Skeletal muscle tissue (tissue), 3 donors: ENCODE measurements at regions not wholly inside any gene's neighbourhood (a gene's known extent, or its start where the extent isn't known, plus 50 kb on each side); places are given as distances from the start of the nearest gene placed in this dataset.

Source experiments
- H3K27ac ChIP-seq: one replicate; pipeline ENCODE4 v1.7.0; 2013; ENCODE audit warnings: mild to moderate bottlenecking, low read depth, low read length, inconsistent platforms
- H3K27me3 ChIP-seq, 3 donors: one replicate each; pipeline ENCODE4 v1.7.0; 2013; ENCODE audit warnings: low read length in 3 of 3; ENCODE audit not compliant: control insufficient read depth in 3 of 3, insufficient read depth in 3 of 3
- H3K36me3 ChIP-seq, 3 donors: one replicate each; pipeline ENCODE4 v1.7.0; 2013; ENCODE audit warnings: low read length in 3 of 3; ENCODE audit not compliant: control insufficient read depth in 3 of 3, insufficient read depth in 3 of 3
- H3K4me1 ChIP-seq, 3 donors: one replicate each; pipeline ENCODE4 v1.7.0; 2013; ENCODE audit warnings: low read length in 3 of 3, mild to moderate bottlenecking in 3 of 3; ENCODE audit not compliant: control insufficient read depth in 3 of 3, insufficient read depth in 3 of 3
- H3K4me3 ChIP-seq, 3 donors: one replicate each; pipeline ENCODE4 v1.7.0; 2013; ENCODE audit warnings: low read length in 3 of 3
- H3K9ac ChIP-seq, 3 donors: one replicate each; pipeline ENCODE4 v1.7.0; 2013; ENCODE audit warnings: low read length in 3 of 3, mild to moderate bottlenecking in 3 of 3, moderate library complexity in 2 of 3, low read depth in 1 of 3
- H3K9me3 ChIP-seq, 3 donors: one replicate each; pipeline ENCODE4 v1.7.0; 2013; ENCODE audit warnings: low read length in 3 of 3; ENCODE audit not compliant: control insufficient read depth in 3 of 3
- donor health status: Osteomylitis.

- H3K27me3 ChIP-seq = peaks cover 0 to 4% (median 0%) of the 10 kb centered on the region in 3 donors
- no peaks in the 10 kb centered on the region for H3K9me3 ChIP-seq
- H3K9ac ChIP-seq = no peak overlapping the region
- H3K4me1 ChIP-seq = peaks cover 0 to 4% (median 3%) of the 10 kb centered on the region in 3 donors
- H3K4me3 ChIP-seq = no peak overlapping the region
- no peaks in the 10 kb centered on the region for H3K36me3 ChIP-seq
- H3K27ac ChIP-seq = no peak overlapping the region
Measured at GRCh38 chr14:78090864-78091263, 79.3 kb upstream of the NRXN3 start.

DNA sequence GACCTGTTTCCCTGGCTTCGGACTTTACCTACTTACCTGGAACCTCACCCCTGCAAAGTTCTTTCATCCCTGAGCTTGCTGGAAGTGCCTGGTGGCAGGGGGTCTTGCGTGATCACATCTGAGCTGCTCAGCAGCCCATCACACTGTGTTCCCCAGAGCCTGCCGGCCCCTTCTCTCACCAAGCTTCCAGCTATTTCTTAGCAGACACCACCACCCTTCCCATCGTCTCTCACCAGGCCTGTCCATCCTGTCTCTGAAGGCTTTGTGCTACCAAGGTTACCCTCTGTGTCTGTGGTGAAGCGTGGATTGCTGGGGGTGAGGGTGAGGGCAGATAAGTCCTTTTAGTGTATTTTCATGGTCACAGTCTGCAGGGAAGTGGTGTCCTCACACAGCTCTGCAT lies 78.8 kb upstream of the NRXN3 start:
- H3K9me3 ChIP-seq = no peaks in the 10 kb centered on the region
- H3K27ac ChIP-seq = no peak overlapping the region
- peaks cover 0 to 4% (median 0%) of the 10 kb centered on the region in 3 donors for H3K27me3 ChIP-seq
- H3K4me1 ChIP-seq = peaks cover 0 to 4% (median 3%) of the 10 kb centered on the region in 3 donors
- no peak overlapping the region for H3K4me3 ChIP-seq
- no peak overlapping the region for H3K9ac ChIP-seq
- no peaks in the 10 kb centered on the region for H3K36me3 ChIP-seq

- no peak overlapping the region for H3K9ac ChIP-seq
- H3K27ac ChIP-seq = no peak overlapping the region
- H3K27me3 ChIP-seq = peaks cover 0 to 4% (median 0%) of the 10 kb centered on the region in 3 donors
- H3K4me3 ChIP-seq = no peak overlapping the region
- no peaks in the 10 kb centered on the region for H3K9me3 ChIP-seq
- H3K4me1 ChIP-seq = peaks cover 0 to 4% (median 3%) of the 10 kb centered on the region in 3 donors
- no peaks in the 10 kb centered on the region for H3K36me3 ChIP-seq
Measured at GRCh38 chr14:78092040-78092439, 78.1 kb upstream of the NRXN3 start.

DNA sequence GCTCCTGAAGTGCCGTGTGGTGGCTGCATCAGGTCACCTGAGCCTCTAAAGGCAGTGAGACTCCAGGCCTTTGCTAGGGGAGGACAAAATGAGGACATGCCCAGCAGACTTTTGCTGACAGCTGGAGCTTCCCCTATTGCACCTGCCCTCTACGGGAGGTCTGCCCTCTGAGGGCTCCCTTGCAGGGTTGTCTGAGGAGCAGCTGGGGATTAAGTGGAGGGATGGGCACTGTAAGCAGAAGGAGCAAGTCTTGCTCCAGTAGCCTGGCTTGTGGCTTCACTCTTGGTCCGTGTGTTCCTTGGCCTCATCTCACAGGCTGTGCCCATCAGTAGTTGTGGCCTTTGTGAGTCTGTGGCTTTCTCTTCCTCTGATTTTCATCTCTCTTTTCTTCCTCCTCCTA lies 66.9 kb upstream of the NRXN3 start:
- H3K27me3 ChIP-seq = peaks cover 0 to 5% (median 0%) of the 10 kb centered on the region in 3 donors
- no peak overlapping the region for H3K27ac ChIP-seq

DNA sequence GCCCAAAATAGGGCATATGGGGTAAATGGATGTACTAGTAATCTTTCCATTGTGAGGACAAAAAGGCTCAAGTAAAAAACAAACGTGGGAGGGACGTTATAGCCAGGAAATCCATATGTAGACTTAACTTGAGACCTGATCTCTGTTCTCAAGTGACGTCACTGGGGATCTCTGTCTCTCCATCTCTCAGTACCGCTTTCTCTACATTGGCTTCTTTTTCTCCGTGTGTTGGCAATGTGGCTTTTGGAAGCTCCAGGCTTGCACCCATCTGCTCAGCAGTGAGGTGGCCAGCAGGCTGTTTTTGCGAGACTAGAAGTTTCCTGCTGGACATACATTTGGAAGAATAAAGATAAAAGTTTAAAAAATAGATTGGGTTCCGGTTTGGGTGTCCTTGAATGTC lies 66.0 kb upstream of the NRXN3 start:
- Histone ChIP-seq H3K4me1 (no peaks in the 10 kb centered on the region), H3K27me3 (peaks cover 0 to 5% (median 0%) of the 10 kb centered on the region in 3 donors), H3K9ac (no peak overlapping the region), H3K27ac (no peak overlapping the region), H3K9me3 (no peaks in the 10 kb centered on the region), H3K4me3 (no peak overlapping the region), H3K36me3 (no peaks in the 10 kb centered on the region)

More for the DNA sequence above, 66.9 kb upstream of the NRXN3 start:
- Histone ChIP-seq H3K4me3 (no peak overlapping the region), H3K9ac (no peak overlapping the region), H3K9me3 (no peaks in the 10 kb centered on the region), H3K36me3 (no peaks in the 10 kb centered on the region), H3K4me1 (no peaks in the 10 kb centered on the region)

GRCh38 chr14:78104655-78105054 lies 65.5 kb upstream of the NRXN3 start:
- Histone ChIP-seq H3K27ac (no peak overlapping the region), H3K27me3 (peaks cover 0 to 5% (median 0%) of the 10 kb centered on the region in 3 donors), H3K4me1 (no peaks in the 10 kb centered on the region), H3K36me3 (no peaks in the 10 kb centered on the region), H3K9ac (no peak overlapping the region), H3K9me3 (no peaks in the 10 kb centered on the region), H3K4me3 (no peak overlapping the region)

GRCh38 chr14:78106381-78106780 lies 63.8 kb upstream of the NRXN3 start:
- Histone ChIP-seq H3K4me3 (no peak overlapping the region), H3K36me3 (no peaks in the 10 kb centered on the region), H3K27ac (no peak overlapping the region), H3K27me3 (peaks cover 0 to 5% (median 0%) of the 10 kb centered on the region in 3 donors), H3K9ac (no peak overlapping the region), H3K9me3 (no peaks in the 10 kb centered on the region), H3K4me1 (no peaks in the 10 kb centered on the region)

GRCh38 chr14:78107166-78107565 lies 63.0 kb upstream of the NRXN3 start:
- no peak overlapping the region for H3K4me3 ChIP-seq
- H3K9me3 ChIP-seq = no peaks in the 10 kb centered on the region

GRCh38 chr14:78119440-78119839 lies 50.7 kb upstream of the NRXN3 start:
- Histone ChIP-seq H3K4me1 (no peaks in the 10 kb centered on the region), H3K27me3 (no peaks in the 10 kb centered on the region), H3K36me3 (no peaks in the 10 kb centered on the region), H3K27ac (no peak overlapping the region), H3K9ac (no peak overlapping the region), H3K4me3 (no peak overlapping the region), H3K9me3 (peaks cover 0 to 3% (median 0%) of the 10 kb centered on the region in 3 donors)

More at GRCh38 chr14:78107166-78107565, 63.0 kb upstream of the NRXN3 start:
- Histone ChIP-seq H3K9ac (no peak overlapping the region), H3K27ac (no peak overlapping the region), H3K4me1 (no peaks in the 10 kb centered on the region), H3K27me3 (peaks cover 0 to 5% (median 0%) of the 10 kb centered on the region in 3 donors), H3K36me3 (no peaks in the 10 kb centered on the region)
